ENCODE measurements at regions not wholly inside any gene's neighbourhood (a gene's known extent, or its start where the extent isn't known, plus 50 kb on each side); places are given as distances from the start of the nearest gene placed in this dataset.
A peak's percentile ranks its signal among the peaks of the same experiment; 100 is the strongest.

- no peak for DNase-seq (ENCODE audit: extremely low read depth in 1 of 2, low read depth in 1 of 2)
Observed at GRCh38 chr14:89630101-89630829, 213.2 kb upstream of the FOXN3 start.

GRCh38 chr14:89629383-89629782, 212.3 kb upstream of the FOXN3 start:
- DNase-seq (ENCODE audit: extremely low read depth in 1 of 2, low read depth in 1 of 2): no peak

- DNase-seq (ENCODE audit: extremely low read depth in 1 of 2, low read depth in 1 of 2): no peak
Observed at GRCh38 chr14:89628521-89628920, 211.5 kb upstream of the FOXN3 start.

GRCh38 chr14:89626233-89626806, 209.3 kb upstream of the FOXN3 start:
- no peak for DNase-seq (ENCODE audit: extremely low read depth in 1 of 2, low read depth in 1 of 2)

- no peak for DNase-seq (ENCODE audit: extremely low read depth in 1 of 2, low read depth in 1 of 2)
Observed at GRCh38 chr14:89625731-89626232, 208.7 kb upstream of the FOXN3 start.

- no peak for DNase-seq (ENCODE audit: extremely low read depth in 1 of 2, low read depth in 1 of 2)
Observed at GRCh38 chr14:89625244-89625713, 208.2 kb upstream of the FOXN3 start.

- DNase-seq (ENCODE audit: extremely low read depth in 1 of 2, low read depth in 1 of 2): no peak
Observed at GRCh38 chr14:89624500-89625156, 207.6 kb upstream of the FOXN3 start.

GRCh38 chr14:89621791-89622638, 205.0 kb upstream of the FOXN3 start:
- no peak for DNase-seq (ENCODE audit: extremely low read depth in 1 of 2, low read depth in 1 of 2)

GRCh38 chr14:89621009-89621421, 204.0 kb upstream of the FOXN3 start:
- no peak for DNase-seq (ENCODE audit: extremely low read depth in 1 of 2, low read depth in 1 of 2)

- no peak for DNase-seq (ENCODE audit: extremely low read depth in 1 of 2, low read depth in 1 of 2)
Observed at GRCh38 chr14:89620436-89620835, 203.4 kb upstream of the FOXN3 start.

GRCh38 chr14:89619596-89619995, 202.6 kb upstream of the FOXN3 start:
- DNase-seq (ENCODE audit: extremely low read depth in 1 of 2, low read depth in 1 of 2): no peak

GRCh38 chr14:89618811-89619551, 201.9 kb upstream of the FOXN3 start:
- peak in 1 of 2 donors; percentile 47 for DNase-seq (ENCODE audit: extremely low read depth in 1 of 2, low read depth in 1 of 2)

- no peak for DNase-seq (ENCODE audit: extremely low read depth in 1 of 2, low read depth in 1 of 2)
Observed at GRCh38 chr14:89618330-89618708, 201.3 kb upstream of the FOXN3 start.

GRCh38 chr14:89617481-89618329, 200.7 kb upstream of the FOXN3 start:
- DNase-seq (ENCODE audit: extremely low read depth in 1 of 2, low read depth in 1 of 2): no peak

- DNase-seq (ENCODE audit: extremely low read depth in 1 of 2, low read depth in 1 of 2): no peak
Observed at GRCh38 chr14:89616852-89617341, 199.9 kb upstream of the FOXN3 start.

GRCh38 chr14:89616425-89616824, 199.4 kb upstream of the FOXN3 start:
- no peak for DNase-seq (ENCODE audit: extremely low read depth in 1 of 2, low read depth in 1 of 2)

- no peak for DNase-seq (ENCODE audit: extremely low read depth in 1 of 2, low read depth in 1 of 2)
Observed at GRCh38 chr14:89615421-89615820, 198.4 kb upstream of the FOXN3 start.

GRCh38 chr14:89614009-89614691, 197.1 kb upstream of the FOXN3 start:
- no peak for DNase-seq (ENCODE audit: extremely low read depth in 1 of 2, low read depth in 1 of 2)

All from activated CD8-positive, alpha-beta memory T cell treated with anti-CD3 and anti-CD28 coated beads for 1 hour (primary cell).